Esophagus muscularis mucosa (tissue), 4 donors: ENCODE measurements at regions not wholly inside any gene's neighbourhood (a gene's known extent, or its start where the extent isn't known, plus 50 kb on each side); places are given as distances from the start of the nearest gene placed in this dataset.

Experiments used
- DNase-seq: peaks from one replicate; pipeline ENCODE4 v3.0.0-alpha.2; 2017; ENCODE audit errors: extremely low spot score
- H3K27ac ChIP-seq, 4 donors: fragments of 200-600 bp; sonication (generic); replicated peaks in 1 of 4; 1 replicate in 3 of 4; 2 replicates in 1 of 4; pipeline ENCODE4 v1.5.1; 2016 to 2019; ENCODE audit warnings: mild to moderate bottlenecking in 1 of 4
- H3K27me3 ChIP-seq, 4 donors: fragments of 200-600 bp; sonication (generic); one replicate each; pipeline versions ENCODE4 v1.5.1 to v1.6.0; 2016 to 2019
- H3K36me3 ChIP-seq, 4 donors: fragments of 200-600 bp; sonication (generic); one replicate each; pipeline ENCODE4 v1.5.1; 2016 to 2019
- H3K4me1 ChIP-seq, 4 donors: fragments of 200-600 bp; sonication (generic); one replicate each; pipeline ENCODE4 v1.5.1; 2016 to 2019
- H3K4me3 ChIP-seq, 4 donors: fragments of 200-600 bp; sonication (generic); 1 replicate in 2 of 4; 2 replicates in 2 of 4; pipeline ENCODE4 v1.5.1; 2016 to 2019; ENCODE audit warnings: mild to moderate bottlenecking in 4 of 4, moderate library complexity in 1 of 4
- H3K9me3 ChIP-seq, 4 donors: fragments of 200-600 bp; sonication (generic); 1 replicate in 3 of 4; 2 replicates in 1 of 4; pipeline ENCODE4 v1.5.1; 2016 to 2019
- CTCF ChIP-seq, 3 experiments: fragments of 200-600 bp in 2 of 3; fragments of 450-650 bp in 1 of 3; sonication (generic) in 2 of 3; IDR thresholded peaks; one replicate each; pipeline ENCODE4 v1.5.1; 2017 to 2019; ENCODE audit warnings: antibody characterized with exemption in 3 of 3, mild to moderate bottlenecking in 2 of 3, moderate library complexity in 1 of 3
- EP300 ChIP-seq: sonication (generic); formaldehyde crosslinking; IDR thresholded peaks from one replicate; pipeline ENCODE4 v1.6.1; 2017; ENCODE audit warnings: antibody characterized with exemption
- POLR2A ChIP-seq: fragments of 450-650 bp; IDR thresholded peaks from one replicate; pipeline ENCODE4 v1.6.1; 2017; ENCODE audit warnings: antibody characterized with exemption, moderate library complexity, mild to moderate bottlenecking, low read depth
- POLR2AphosphoS5 ChIP-seq, 2 donors: sonication (generic); formaldehyde crosslinking; IDR thresholded peaks; one replicate each; pipeline ENCODE4 v1.6.1; 2017; ENCODE audit warnings: antibody characterized with exemption in 2 of 2
- WGBS: methylation state at CpG from one replicate; pipeline ENCODE4 v1.1.5; 2018; 5-methylcytosine and 5-hydroxymethylcytosine counted together
- intact Hi-C: fragments of 100-400 bp; cut with DNase I; formaldehyde crosslinking; loops from one replicate; pipeline ENCODE4 v1.15.1; 2023

DNA sequence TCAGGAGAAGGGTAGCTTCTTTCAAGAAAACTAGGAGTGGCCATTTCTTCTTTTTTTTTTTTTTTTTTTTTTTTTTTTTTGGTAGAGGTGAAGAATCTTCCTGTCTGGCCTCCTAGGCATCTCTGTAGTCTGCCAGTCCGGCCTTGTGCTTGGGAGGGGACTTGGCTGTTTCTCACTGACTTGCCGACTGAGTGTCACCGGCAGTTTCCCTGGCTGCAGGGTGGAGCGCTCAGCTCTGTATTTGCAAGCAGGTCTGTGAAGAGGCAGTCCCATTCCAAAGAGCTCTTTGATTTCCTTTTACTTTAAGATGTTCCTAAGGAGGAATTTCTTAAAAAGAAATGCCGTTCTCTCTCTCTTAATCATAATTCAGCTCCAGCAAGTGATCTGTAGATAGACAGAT, 212.6 kb downstream of the ADRA2A start:
- H3K27ac ChIP-seq = no peak overlapping the region
- peak; percentile 14 for DNase-seq
- H3K36me3 ChIP-seq = no peaks in the 10 kb centered on the region
- H3K27me3 ChIP-seq = no peaks in the 10 kb centered on the region
- no peak for TF ChIP-seq CTCF (IDR thresholded peaks at IDR 0.05)
- no peak for TF ChIP-seq POLR2A
- no peak for TF ChIP-seq POLR2AphosphoS5 (IDR thresholded peaks at IDR 0.05)
- TF ChIP-seq EP300 = no peak
- no peak overlapping the region for H3K4me3 ChIP-seq
- H3K9me3 ChIP-seq = no peaks in the 10 kb centered on the region
- WGBS = 76% methylated on average over 5 of the region's 5 CpGs
- intact Hi-C loops = no loop called here
- no peaks in the 10 kb centered on the region for H3K4me1 ChIP-seq

DNA sequence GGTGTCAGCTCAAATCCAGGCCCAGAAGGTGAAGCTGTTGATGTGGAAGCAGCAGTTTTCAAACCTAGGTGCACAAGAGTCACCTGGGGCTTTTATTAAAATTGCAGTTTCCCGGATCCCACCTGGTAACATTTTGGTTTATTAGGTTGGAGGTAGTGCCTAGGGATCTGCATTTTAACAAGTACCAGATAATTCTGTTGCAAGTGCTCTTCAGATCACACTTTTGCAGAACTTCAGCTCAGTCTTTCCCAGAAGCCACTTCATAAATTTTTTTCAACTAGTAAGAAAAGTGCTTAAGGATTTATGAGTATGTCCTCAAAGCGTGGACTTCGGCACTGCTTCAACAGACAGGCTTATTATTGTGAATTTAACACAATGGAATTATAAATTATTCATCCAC, 213.8 kb downstream of the ADRA2A start:
- Histone ChIP-seq H3K4me3 (no peak overlapping the region), H3K4me1 (no peaks in the 10 kb centered on the region), H3K9me3 (no peaks in the 10 kb centered on the region), H3K36me3 (no peaks in the 10 kb centered on the region), H3K27me3 (no peaks in the 10 kb centered on the region), H3K27ac (no peak overlapping the region)
- intact Hi-C loops = no loop called here
- WGBS = 60% methylated on average over 3 of the region's 3 CpGs
- no peak for DNase-seq
- TF ChIP-seq CTCF (IDR thresholded peaks at IDR 0.05) = no peak
- TF ChIP-seq POLR2A = no peak
- TF ChIP-seq EP300 = no peak
- TF ChIP-seq POLR2AphosphoS5 (IDR thresholded peaks at IDR 0.05) = no peak

DNA sequence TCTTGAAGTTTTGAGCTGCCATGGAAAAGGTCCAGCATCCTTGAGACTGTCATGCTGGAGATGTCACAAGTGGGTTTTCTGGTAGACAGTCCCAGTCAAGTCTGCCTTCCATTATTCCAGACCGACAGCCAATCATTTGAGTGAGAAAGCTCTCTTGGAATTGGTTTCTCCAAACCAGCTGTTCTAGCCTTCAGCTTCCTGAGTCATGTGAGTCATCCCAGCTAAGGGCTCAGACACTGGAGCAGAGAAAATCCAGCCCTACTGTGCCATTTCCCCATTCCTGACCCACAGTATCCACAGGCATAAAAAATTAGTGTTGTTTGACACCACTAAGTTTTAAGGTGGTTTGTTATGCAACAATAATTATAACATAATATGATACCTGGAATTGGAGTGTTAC, 219.0 kb downstream of the ADRA2A start:
- 100% methylated on average over 1 of the region's 1 CpG for WGBS
- DNase-seq = peak; percentile 72
- H3K9me3 ChIP-seq = no peaks in the 10 kb centered on the region
- H3K27ac ChIP-seq = no peak overlapping the region
- TF ChIP-seq POLR2A (no peak), CTCF (IDR thresholded peaks at IDR 0.05) (no peak), EP300 (no peak)
- intact Hi-C loops = no loop called here
- no peaks in the 10 kb centered on the region for H3K4me1 ChIP-seq
- H3K27me3 ChIP-seq = no peaks in the 10 kb centered on the region
- no peak overlapping the region for H3K4me3 ChIP-seq
- H3K36me3 ChIP-seq = no peaks in the 10 kb centered on the region

GRCh38 chr10:111297351-111297848, 220.6 kb downstream of the ADRA2A start:
- Histone ChIP-seq H3K27ac (no peak overlapping the region), H3K9me3 (no peaks in the 10 kb centered on the region), H3K4me1 (no peaks in the 10 kb centered on the region), H3K4me3 (no peak overlapping the region), H3K27me3 (no peaks in the 10 kb centered on the region), H3K36me3 (no peaks in the 10 kb centered on the region)
- TF ChIP-seq POLR2A = no peak
- no peak for TF ChIP-seq POLR2AphosphoS5 (IDR thresholded peaks at IDR 0.05)
- TF ChIP-seq EP300 = no peak
- no peak for TF ChIP-seq CTCF (IDR thresholded peaks at IDR 0.05)
- WGBS = 81% methylated on average over 6 of the region's 6 CpGs
- intact Hi-C loops = no loop called here
- peak; percentile 21 for DNase-seq

DNA sequence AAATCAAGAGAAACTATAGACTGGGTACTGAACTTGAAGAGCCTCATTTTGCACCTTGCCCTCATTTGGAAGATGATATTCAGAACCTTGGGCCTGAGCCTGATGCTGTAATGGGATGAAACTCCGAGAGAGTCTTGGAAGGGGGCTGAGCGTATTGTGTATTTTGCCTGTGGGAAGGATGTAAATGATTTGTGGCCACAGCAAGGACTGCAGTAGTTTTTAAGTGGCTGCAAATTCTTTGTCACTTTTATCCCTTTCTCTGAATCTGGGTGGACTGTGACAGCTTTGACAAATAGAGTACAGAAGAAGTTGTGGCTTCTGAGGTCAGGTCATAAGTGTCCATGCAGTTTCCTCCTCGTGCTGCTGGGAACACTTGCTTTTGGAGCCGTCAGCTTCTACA, 221.2 kb downstream of the ADRA2A start:
- no peaks in the 10 kb centered on the region for H3K9me3 ChIP-seq
- 36% methylated on average over 4 of the region's 4 CpGs for WGBS
- H3K36me3 ChIP-seq = no peaks in the 10 kb centered on the region
- H3K27ac ChIP-seq = no peak overlapping the region
- TF ChIP-seq EP300 = no peak
- no peaks in the 10 kb centered on the region for H3K4me1 ChIP-seq
- DNase-seq = peak; percentile 77
- H3K4me3 ChIP-seq = no peak overlapping the region
- intact Hi-C loops = no loop called here
- no peaks in the 10 kb centered on the region for H3K27me3 ChIP-seq
